GM23338 (cell line): ENCODE measurements at regions not wholly inside any gene's neighbourhood (a gene's known extent, or its start where the extent isn't known, plus 50 kb on each side); places are given as distances from the start of the nearest gene placed in this dataset.

Experiments
- ATAC-seq: fragments of 200-7000 bp; cut with Tn5 transposase; 3 replicates; pipeline ENCODE4 v1.9.1; 2020
- DNase-seq: peaks from one replicate; pipeline ENCODE4 v3.0.0-alpha.2; 2015; ENCODE audit warnings: low spot score
- H2AFZ ChIP-seq: fragments of 200-600 bp; sonication (generic); 2 replicates; pipeline ENCODE4 v1.8.0; 2016; ENCODE audit warnings: antibody characterized with exemption, mild to moderate bottlenecking, moderate library complexity
- H3F3A ChIP-seq: fragments of 200-600 bp; sonication (generic); replicated peaks from 2 replicates; pipeline ENCODE4 v1.8.0; 2017; ENCODE audit warnings: antibody characterized with exemption, mixed run types, low read depth
- H3K27ac ChIP-seq: fragments of 200-600 bp; sonication (generic); 2 replicates; pipeline ENCODE4 v1.6.1; 2016; ENCODE audit warnings: low read depth
- H3K27me3 ChIP-seq: fragments of 200-600 bp; sonication (generic); 2 replicates; pipeline ENCODE4 v1.8.0; 2016; ENCODE audit warnings: mild to moderate bottlenecking, mixed run types, moderate library complexity; ENCODE audit not compliant: insufficient read depth
- H3K36me3 ChIP-seq: fragments of 200-600 bp; sonication (generic); 2 replicates; pipeline ENCODE4 v1.8.0; 2016; ENCODE audit warnings: mild to moderate bottlenecking; ENCODE audit not compliant: insufficient read depth
- H3K4me1 ChIP-seq: fragments of 200-600 bp; sonication (generic); 2 replicates; pipeline ENCODE4 v1.8.0; 2016; ENCODE audit warnings: mild to moderate bottlenecking, moderate library complexity; ENCODE audit not compliant: insufficient read depth
- H3K4me2 ChIP-seq: fragments of 200-600 bp; sonication (generic); 2 replicates; pipeline ENCODE4 v1.7.1; 2017; ENCODE audit warnings: mixed run types
- H3K4me3 ChIP-seq: fragments of 200-600 bp; sonication (generic); 2 replicates; pipeline ENCODE4 v1.6.1; 2016; ENCODE audit warnings: mixed run types
- H3K79me2 ChIP-seq: fragments of 200-600 bp; sonication (generic); replicated peaks from 2 replicates; pipeline ENCODE4 v1.8.0; 2017; ENCODE audit warnings: mild to moderate bottlenecking; ENCODE audit not compliant: insufficient read depth
- H3K9me2 ChIP-seq: fragments of 200-600 bp; sonication (generic); 2 replicates; pipeline ENCODE4 v1.8.0; 2017; ENCODE audit not compliant: insufficient read depth
- H4K20me1 ChIP-seq: fragments of 200-600 bp; sonication (generic); replicated peaks from 2 replicates; pipeline ENCODE4 v1.8.0; 2017; ENCODE audit warnings: mild to moderate bottlenecking; ENCODE audit not compliant: insufficient read depth
- H3K27ac Mint-ChIP-seq: 2 replicates; pipeline ENCODE4 v1.8.0; 2020; ENCODE audit warnings: inconsistent platforms, mild to moderate bottlenecking, moderate library complexity, mixed read lengths
- H3K27me3 Mint-ChIP-seq: 3 replicates; pipeline ENCODE4 v1.8.0; 2022; ENCODE audit warnings: low read depth, mild to moderate bottlenecking, moderate library complexity, mixed read lengths, inconsistent platforms; ENCODE audit not compliant: insufficient read depth, poor library complexity
- H3K36me3 Mint-ChIP-seq: 3 replicates; pipeline ENCODE4 v1.8.0; 2021; ENCODE audit warnings: low read depth, mild to moderate bottlenecking, inconsistent platforms, moderate library complexity, mixed read lengths
- H3K4me1 Mint-ChIP-seq: 3 replicates; pipeline ENCODE4 v1.8.0; 2020; ENCODE audit warnings: mild to moderate bottlenecking, inconsistent platforms, mixed read lengths
- H3K4me3 Mint-ChIP-seq: 3 replicates; pipeline ENCODE4 v1.8.0; 2021; ENCODE audit warnings: moderate library complexity, mild to moderate bottlenecking, inconsistent platforms, mixed read lengths
- H3K9me3 Mint-ChIP-seq: 3 replicates; pipeline ENCODE4 v1.8.0; 2020; ENCODE audit warnings: moderate library complexity, mild to moderate bottlenecking, inconsistent platforms, mixed read lengths
- CREB1 ChIP-seq: fragments of 250-450 bp; sonication (Bioruptor Pico); IDR thresholded peaks from 2 replicates; pipeline ENCODE4 v1.5.0; 2020; ENCODE audit warnings: low read depth, mild to moderate bottlenecking, moderate library complexity
- CTCF ChIP-seq, 2 experiments: fragments of 200-600 bp in 1 of 2; sonication (generic) in 1 of 2; conservative IDR thresholded peaks; 2 replicates each; pipeline versions ENCODE4 v1.5.1 to v1.6.1; 2016 to 2017; ENCODE audit warnings: antibody characterized with exemption in 2 of 2, low read depth in 2 of 2, mild to moderate bottlenecking in 2 of 2, moderate library complexity in 1 of 2
- POLR2AphosphoS5 ChIP-seq: IDR thresholded peaks from 2 replicates; pipeline ENCODE4 v1.6.1; 2016; ENCODE audit warnings: antibody characterized with exemption, low read depth
- ZNF462 ChIP-seq: fragments of 250-450 bp; sonication (Bioruptor Pico); IDR thresholded peaks from 2 replicates; pipeline ENCODE4 v1.5.0; 2020; ENCODE audit warnings: mild to moderate bottlenecking, moderate library complexity

GRCh38 chr3:18633002-18633401 is 207.9 kb upstream of the SATB1 start:
- Mint-ChIP-seq H3K4me3 (no peak overlapping the region), H3K27me3 (no peaks in the 10 kb centered on the region), H3K36me3 (no peaks in the 10 kb centered on the region), H3K9me3 (no peaks in the 10 kb centered on the region), H3K4me1 (no peaks in the 10 kb centered on the region; the same call in 2 of the 3 replicates), H3K27ac (no peak overlapping the region)
- Histone ChIP-seq H3K4me2 (no peak overlapping the region), H3K79me2 (no peaks in the 10 kb centered on the region), H3K27ac (no peak overlapping the region), H4K20me1 (no peaks in the 10 kb centered on the region), H3K36me3 (no peaks in the 10 kb centered on the region), H3F3A (no peaks in the 10 kb centered on the region), H3K4me3 (no peak overlapping the region), H3K27me3 (no peaks in the 10 kb centered on the region), H2AFZ (no peak overlapping the region), H3K9me2 (no peaks in the 10 kb centered on the region), H3K4me1 (no peaks in the 10 kb centered on the region)
- ATAC-seq (peak; percentile 40; the same call in 2 of the 3 replicates), DNase-seq (peak; percentile 29)
- TF ChIP-seq ZNF462 (CRISPR knock-in tag) (no peak), CTCF (conservative IDR thresholded peaks at IDR 0.05; ENCODE audit: low read depth in 2 of 2) (peak in 1 of 2 experiments; percentile 25; a peak in 2 of 4 replicates)

- H3K27ac ChIP-seq, result no peak overlapping the region
- Mint-ChIP-seq H3K36me3 (no peaks in the 10 kb centered on the region), H3K4me3 (no peak overlapping the region), H3K4me1 (no peaks in the 10 kb centered on the region; the same call in 2 of the 3 replicates), H3K27me3 (no peaks in the 10 kb centered on the region), H3K9me3 (no peaks in the 10 kb centered on the region), H3K27ac (no peak overlapping the region)
- no peak overlapping the region for H2AFZ ChIP-seq
- no peaks in the 10 kb centered on the region for H4K20me1 ChIP-seq
- H3F3A ChIP-seq, result no peaks in the 10 kb centered on the region
- ATAC-seq (no peak), DNase-seq (no peak)
- no peaks in the 10 kb centered on the region for H3K4me1 ChIP-seq
- no peaks in the 10 kb centered on the region for H3K27me3 ChIP-seq
- no peak for TF ChIP-seq CREB1 (CRISPR knock-in tag)
- TF ChIP-seq POLR2AphosphoS5, result no peak
- no peak for TF ChIP-seq ZNF462 (CRISPR knock-in tag)
- no peak overlapping the region for H3K4me3 ChIP-seq
- H3K79me2 ChIP-seq, result no peaks in the 10 kb centered on the region
- H3K9me2 ChIP-seq, result no peaks in the 10 kb centered on the region
- no peak overlapping the region for H3K4me2 ChIP-seq
- no peaks in the 10 kb centered on the region for H3K36me3 ChIP-seq
Observed at GRCh38 chr3:18630295-18630694, 205.2 kb upstream of the SATB1 start.
